ENCODE measurements at regions not wholly inside any gene's neighbourhood (a gene's known extent, or its start where the extent isn't known, plus 50 kb on each side); places are given as distances from the start of the nearest gene placed in this dataset.
"Not testable (repeated sequence)": the region's sequence is repeated elsewhere in the genome, so short reads cannot be mapped to it uniquely, and the experiment has no call there.

DNA sequence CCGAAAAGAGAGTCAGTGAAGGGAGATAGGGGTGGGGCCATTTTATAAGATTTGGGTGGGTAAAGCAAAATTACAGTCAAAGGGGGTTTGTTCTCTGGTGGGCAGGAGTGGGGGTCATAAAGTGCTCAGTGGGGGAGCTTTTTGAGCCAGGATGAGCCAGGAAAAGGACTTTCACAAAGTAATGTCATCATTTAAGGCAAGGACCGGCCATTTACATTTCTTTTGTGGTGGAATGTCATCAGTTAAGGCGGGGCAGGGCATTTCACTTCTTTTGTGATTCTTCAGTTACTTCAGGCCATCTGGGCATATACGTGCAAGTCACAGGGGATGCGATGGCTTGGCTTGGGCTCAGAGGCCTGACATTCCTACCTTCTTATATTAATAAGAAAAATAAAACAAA lies 511.6 kb downstream of the GRIN2A start:
- H4K20me1 ChIP-seq (replicated peaks; ENCODE audit: control insufficient read depth, insufficient read depth, low read length); CTCF ChIA-PET (ENCODE audit: low intra/inter-chr PET ratio); ATAC-seq; DNase-seq (ENCODE audit: extremely low read depth in 1 of 4, low spot score in 3 of 4); H3K4me1 ChIP-seq (replicated peaks in 1 of 2; ENCODE audit: control insufficient read depth in 2 of 2, insufficient read depth in 2 of 2, low read length in 2 of 2); in situ Hi-C loops (cut with MboI); BruUV-seq (replicated peaks); H3K27ac ChIP-seq (ENCODE audit: extremely low read depth, low read depth, low read length); H3K4me3 ChIP-seq; H3K36me3 ChIP-seq (ENCODE audit: control insufficient read depth, insufficient read depth, low read length); FAIRE-seq; H2AFZ ChIP-seq (ENCODE audit: low read depth, low read length); H3K4me2 ChIP-seq (ENCODE audit: insufficient read depth, low read length); H3K27me3 ChIP-seq (ENCODE audit: control insufficient read depth in 2 of 2, insufficient read depth in 2 of 2, low read length in 2 of 2); H3K9ac ChIP-seq (ENCODE audit: insufficient read depth in 1 of 2, low read depth in 2 of 2, low read length in 2 of 2); intact Hi-C loops (cut with micrococcal nuclease); H3K79me2 ChIP-seq (ENCODE audit: control insufficient read depth, insufficient read depth, low read length); H3K9me3 ChIP-seq (replicated peaks; ENCODE audit: control insufficient read depth, insufficient read depth, low read depth, low read length); H3K9me1 ChIP-seq (ENCODE audit: control insufficient read depth, insufficient read depth, low read length): not testable (repeated sequence)
- POLR2A ChIA-PET = interaction anchor here (0.7 kb wide), 1 partner anchor 37 kb away, joined by 3 read pairs; no protein-coding TSS in a partner anchor
- 0% methylated on average over 4 of the region's 5 CpGs for WGBS (ENCODE audit: insufficient coverage, low coverage, missing lambda C conversion rate)

DNA sequence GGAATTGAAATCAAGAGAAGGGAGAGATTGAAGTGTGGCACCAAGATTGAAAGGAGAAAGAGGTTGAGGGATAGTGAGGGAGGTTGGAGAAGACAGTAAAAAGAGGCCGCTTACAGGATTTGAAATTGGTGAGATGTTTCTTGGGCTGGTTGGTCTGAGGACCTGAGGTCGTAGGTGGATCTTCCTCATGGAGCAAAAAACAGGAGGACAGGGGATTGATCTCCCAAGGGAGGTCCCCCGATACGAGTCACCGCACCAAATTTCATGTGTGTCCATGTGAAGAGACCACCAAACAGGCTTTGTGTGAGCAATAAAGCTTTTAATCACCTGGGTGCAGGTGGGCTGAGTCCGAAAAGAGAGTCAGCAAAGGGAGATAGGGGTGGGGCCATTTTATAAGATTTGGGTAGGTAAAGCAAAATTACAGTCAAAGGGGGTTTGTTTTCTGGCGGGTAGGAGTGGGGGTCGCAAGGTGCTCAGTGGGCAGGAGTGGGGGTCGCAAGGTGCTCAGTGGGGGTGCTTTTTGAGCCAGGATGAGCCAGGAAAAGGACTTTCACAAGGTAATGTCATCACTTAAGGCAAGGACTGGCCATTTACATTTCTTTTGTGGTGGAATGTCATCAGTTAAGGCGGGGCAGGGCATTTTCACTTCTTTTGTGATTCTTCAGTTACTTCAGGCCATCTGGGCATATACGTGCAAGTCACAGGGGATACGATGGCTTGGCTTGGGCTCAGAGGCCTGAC lies 505.5 kb downstream of the GRIN2A start:
- BruUV-seq (replicated peaks); H3K36me3 ChIP-seq (ENCODE audit: control insufficient read depth, insufficient read depth, low read length); ATAC-seq; H3K9me1 ChIP-seq (ENCODE audit: control insufficient read depth, insufficient read depth, low read length); DNase-seq (ENCODE audit: extremely low read depth in 1 of 4, low spot score in 3 of 4); H3K9me3 ChIP-seq (replicated peaks; ENCODE audit: control insufficient read depth, insufficient read depth, low read depth, low read length); intact Hi-C loops (cut with micrococcal nuclease); H2AFZ ChIP-seq (ENCODE audit: low read depth, low read length); H3K27me3 ChIP-seq (ENCODE audit: control insufficient read depth in 2 of 2, insufficient read depth in 2 of 2, low read length in 2 of 2); FAIRE-seq; H3K79me2 ChIP-seq (ENCODE audit: control insufficient read depth, insufficient read depth, low read length); H3K4me1 ChIP-seq (replicated peaks in 1 of 2; ENCODE audit: control insufficient read depth in 2 of 2, insufficient read depth in 2 of 2, low read length in 2 of 2); H4K20me1 ChIP-seq (replicated peaks; ENCODE audit: control insufficient read depth, insufficient read depth, low read length); in situ Hi-C loops (cut with MboI); H3K27ac ChIP-seq (ENCODE audit: extremely low read depth, low read depth, low read length); H3K4me3 ChIP-seq; POLR2A ChIA-PET; H3K9ac ChIP-seq (ENCODE audit: insufficient read depth in 1 of 2, low read depth in 2 of 2, low read length in 2 of 2); CTCF ChIA-PET (ENCODE audit: low intra/inter-chr PET ratio); H3K4me2 ChIP-seq (ENCODE audit: insufficient read depth, low read length): not testable (repeated sequence)
- WGBS (ENCODE audit: insufficient coverage, low coverage, missing lambda C conversion rate) = 0% methylated on average over 6 of the region's 12 CpGs
